HG02798 (cell line): ENCODE measurements at regions not wholly inside any gene's neighbourhood (a gene's known extent, or its start where the extent isn't known, plus 50 kb on each side); places are given as distances from the start of the nearest gene placed in this dataset.

ENCODE experiments used
- ATAC-seq: cut with Tn5 transposase; IDR thresholded peaks from one replicate; pipeline ENCODE4 v1.9.1; 2021; ENCODE audit warnings: mild to moderate bottlenecking; ENCODE audit not compliant: unreplicated experiment, poor library complexity

- ATAC-seq = no peak
Observed at GRCh38 chr11:27907530-27907929, 200.4 kb downstream of the KIF18A start.

GRCh38 chr11:27907091-27907490 is 200.9 kb downstream of the KIF18A start:
- no peak for ATAC-seq

GRCh38 chr11:27904358-27905055 is 203.4 kb downstream of the KIF18A start:
- no peak for ATAC-seq

DNA sequence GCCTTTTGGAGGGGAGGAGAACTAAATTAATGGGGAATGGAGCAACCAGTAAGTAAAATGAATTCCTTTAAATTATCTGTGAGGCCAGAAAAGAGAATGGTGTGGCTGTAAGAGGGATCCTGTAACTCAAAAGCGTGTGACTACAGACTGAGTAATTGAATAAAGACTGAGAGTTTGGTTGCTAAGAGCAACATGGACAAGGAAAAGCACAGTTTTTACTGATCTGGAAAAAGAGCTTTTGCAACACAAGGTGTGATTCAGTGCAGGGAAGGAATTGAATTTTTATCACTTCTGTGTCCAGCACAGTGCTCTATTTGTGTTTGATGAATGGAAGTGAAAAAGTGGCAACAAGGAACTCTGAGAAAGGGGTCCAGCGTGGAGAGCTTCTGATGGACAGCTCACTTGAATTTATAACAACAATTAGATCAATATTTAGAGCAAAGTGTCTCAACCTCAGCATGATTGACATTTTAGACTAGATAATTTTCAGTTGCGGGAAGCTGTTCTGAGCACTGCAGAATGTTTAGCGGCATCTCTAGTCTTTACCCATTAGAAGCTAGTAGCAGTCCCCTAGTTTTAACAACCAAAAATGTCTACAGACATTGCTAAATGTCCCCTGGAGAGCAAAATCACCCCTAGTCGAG is 202.8 kb upstream of the BDNF start:
- ATAC-seq = no peak

- ATAC-seq = no peak
Observed at GRCh38 chr11:27898166-27898565, 197.9 kb upstream of the BDNF start.

- ATAC-seq = no peak
Observed at GRCh38 chr11:27896096-27896495, 195.8 kb upstream of the BDNF start.

DNA sequence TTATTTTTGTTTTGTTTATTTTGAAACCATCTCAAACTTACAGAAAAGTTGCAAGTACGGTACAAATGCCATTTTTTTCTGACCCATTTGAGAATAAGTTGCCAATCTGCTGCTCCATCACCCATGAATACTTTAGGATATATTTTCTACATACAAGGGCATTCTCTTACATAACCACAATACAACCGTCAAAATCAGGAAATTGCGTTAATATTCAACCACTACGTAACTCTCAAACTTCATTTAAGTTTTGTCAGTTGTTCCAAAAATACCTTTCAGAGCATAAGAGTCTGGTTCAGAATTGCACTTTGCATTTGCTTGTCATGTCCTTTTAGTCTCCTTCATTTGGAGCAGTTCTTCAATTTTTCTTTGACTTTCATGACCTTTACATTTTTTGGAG is 194.3 kb upstream of the BDNF start:
- no peak for ATAC-seq

- no peak for ATAC-seq
Observed at GRCh38 chr11:27886857-27887256, 186.6 kb upstream of the BDNF start.

- ATAC-seq = peak; percentile 60
Observed at GRCh38 chr11:27882066-27882697, 181.9 kb upstream of the BDNF start.

GRCh38 chr11:27875831-27876775 is 175.8 kb upstream of the BDNF start:
- ATAC-seq = no peak

DNA sequence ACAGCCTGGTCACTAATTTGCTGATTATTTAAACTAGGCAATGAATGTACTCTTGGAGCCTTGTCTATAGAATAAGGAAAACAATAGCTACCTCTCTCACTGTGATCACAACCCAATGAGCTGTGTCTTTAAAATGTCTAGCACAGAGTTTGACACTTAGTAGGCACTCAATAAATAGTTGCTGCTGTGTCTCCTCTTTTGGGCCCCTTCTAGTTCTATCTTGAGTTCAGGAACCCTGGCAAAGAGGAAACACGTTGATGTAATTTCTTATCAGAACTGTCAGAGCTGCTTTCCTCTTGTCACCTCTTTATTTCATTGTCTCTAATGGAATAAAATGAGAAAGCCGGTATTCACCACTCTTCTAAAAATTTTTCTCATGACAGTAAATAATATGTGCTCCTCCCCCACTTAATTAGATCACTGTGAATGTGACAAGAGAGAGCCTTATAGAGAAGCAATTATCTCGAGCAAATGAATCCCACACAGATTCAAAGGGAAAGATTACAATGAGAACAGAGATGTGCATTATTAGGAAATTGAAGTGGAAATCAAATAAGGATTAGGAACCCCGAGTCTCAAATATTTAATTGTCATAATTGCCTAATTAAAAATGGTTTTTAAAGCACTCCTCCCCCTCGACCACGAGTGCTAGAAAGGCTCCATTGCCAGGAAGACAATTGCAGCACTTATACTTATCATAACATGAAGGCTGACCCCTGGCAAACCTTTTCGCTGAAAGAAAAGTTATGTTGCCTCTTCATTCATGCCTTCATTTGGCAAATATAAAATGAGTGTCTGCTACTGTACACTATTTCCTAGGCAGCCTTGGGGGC is 175.0 kb upstream of the BDNF start:
- no peak for ATAC-seq

DNA sequence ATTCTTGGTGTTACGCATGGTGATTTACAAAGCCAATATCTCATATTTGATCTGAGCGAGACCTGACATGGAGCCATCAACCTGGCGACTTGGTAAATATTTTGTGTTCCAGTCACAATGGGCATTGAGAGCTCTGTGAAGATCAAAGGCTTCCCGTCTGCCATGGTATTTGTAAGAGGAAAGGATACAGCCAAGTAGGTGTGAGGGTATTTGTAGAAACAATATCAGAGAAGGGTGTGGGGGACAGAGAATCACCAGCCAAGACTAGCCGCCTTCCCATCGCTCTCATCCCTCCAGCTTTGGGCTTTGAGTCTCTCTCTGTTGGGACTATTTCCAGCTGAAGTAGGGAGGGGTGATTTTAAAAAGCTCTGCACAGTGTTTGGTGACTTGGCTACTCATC is 173.4 kb upstream of the BDNF start:
- no peak for ATAC-seq

DNA sequence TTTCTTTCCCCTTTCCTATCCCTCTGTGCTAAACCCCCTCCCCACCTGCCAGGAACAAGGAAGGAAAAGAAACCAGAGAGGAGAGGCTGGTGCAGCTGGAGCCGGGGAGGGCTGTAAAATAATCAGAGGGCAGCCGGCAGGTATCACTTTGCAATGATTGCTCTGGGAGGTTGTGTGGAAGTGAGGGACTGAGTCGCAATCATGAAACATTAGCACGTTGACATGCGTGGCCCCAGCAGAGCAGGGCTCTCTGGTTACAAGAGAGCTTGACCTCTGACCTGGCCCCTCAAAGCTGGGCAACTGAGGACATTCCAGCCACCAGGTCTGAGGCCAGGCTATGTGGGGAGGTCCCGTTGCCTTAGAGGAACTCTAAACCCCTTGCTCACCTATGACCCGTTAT is 170.8 kb upstream of the BDNF start:
- ATAC-seq = no peak

DNA sequence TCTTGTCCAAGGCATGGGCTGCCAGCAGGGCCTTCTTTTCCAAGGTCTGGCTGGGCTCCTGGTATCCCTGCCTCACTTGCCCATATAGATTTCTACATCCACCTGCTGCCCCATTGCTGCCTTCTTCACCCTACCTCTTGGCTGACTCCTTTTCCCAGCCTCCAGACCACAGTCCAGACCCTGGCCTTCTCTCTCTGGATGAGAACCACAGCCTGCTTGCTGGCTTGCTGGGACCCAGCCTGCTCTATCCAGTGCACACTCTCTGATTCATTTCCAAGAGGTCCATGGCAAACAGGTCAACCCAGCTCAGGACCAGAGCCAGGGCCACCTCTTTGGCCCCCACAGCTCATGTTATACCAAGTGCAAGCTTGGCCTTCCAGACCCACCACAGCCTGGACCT is 169.4 kb upstream of the BDNF start:
- ATAC-seq = no peak

GRCh38 chr11:27868709-27869108 is 168.5 kb upstream of the BDNF start:
- no peak for ATAC-seq

GRCh38 chr11:27868226-27868625 is 168.0 kb upstream of the BDNF start:
- ATAC-seq = no peak

DNA sequence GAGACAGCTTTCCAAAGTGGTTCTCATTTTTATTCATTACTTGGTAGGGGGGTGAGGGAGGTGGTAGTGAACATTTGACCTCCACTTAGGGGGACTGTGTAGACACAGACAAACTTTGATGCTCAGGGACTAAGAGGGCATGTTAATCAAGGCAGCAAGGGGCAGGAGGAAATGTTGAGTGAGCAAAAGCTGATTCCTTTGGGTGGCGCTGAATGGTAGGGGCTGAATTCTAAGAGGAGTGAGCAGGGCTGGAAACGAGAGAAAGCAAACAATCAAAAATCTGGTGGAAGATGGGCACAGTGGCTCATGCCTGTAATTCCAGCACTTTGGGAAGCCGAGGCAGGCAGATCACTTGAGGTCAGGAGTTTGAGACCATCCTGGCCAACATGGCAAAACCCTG is 164.8 kb upstream of the BDNF start:
- no peak for ATAC-seq

DNA sequence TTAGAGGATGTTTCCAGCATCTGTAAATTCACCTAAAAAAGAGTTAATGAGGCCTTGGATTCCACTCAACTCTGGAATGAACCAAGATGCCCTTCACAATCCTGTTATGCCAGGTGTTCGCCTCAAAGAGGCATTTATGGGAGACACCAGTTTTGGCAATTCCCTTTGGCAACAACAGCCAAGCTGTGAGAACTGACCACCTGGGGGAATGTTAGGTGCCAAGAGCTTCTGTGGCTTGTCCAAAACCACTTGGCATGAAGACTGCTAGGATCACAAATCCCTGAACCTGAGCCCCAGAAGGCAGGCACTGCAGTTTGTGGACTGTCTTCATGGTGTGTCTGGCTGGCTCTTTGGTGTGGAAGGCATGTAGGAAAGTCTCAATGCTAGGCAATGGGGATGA is 164.4 kb upstream of the BDNF start:
- no peak for ATAC-seq

GRCh38 chr11:27864091-27864491 is 163.8 kb upstream of the BDNF start:
- no peak for ATAC-seq

DNA sequence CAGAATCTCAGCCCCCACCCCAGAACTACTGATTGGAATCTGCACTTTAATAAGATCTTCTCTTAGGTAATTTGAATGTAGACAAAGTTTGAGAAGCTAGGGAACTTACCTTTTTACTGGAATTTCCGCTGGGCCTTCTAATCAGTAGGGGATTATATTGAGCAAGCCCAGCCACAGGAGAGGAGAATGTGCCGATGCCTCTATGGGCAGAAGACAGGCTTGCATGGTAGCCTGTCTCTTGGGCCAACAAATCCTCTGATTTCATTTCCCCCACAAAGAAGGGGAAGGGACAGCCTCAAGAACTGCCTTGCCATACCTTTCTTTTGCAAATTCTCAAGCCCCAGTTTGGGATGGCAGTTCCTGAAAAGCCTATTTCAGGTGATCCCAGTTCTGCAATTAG is 163.4 kb upstream of the BDNF start:
- ATAC-seq = no peak
